ENCODE measurements at regions not wholly inside any gene's neighbourhood (a gene's known extent, or its start where the extent isn't known, plus 50 kb on each side); places are given as distances from the start of the nearest gene placed in this dataset.
"Not testable (repeated sequence)": the region's sequence is repeated elsewhere in the genome, so short reads cannot be mapped to it uniquely, and the experiment has no call there.

- DNase-seq (ENCODE audit: low read depth in 4 of 4, low spot score in 3 of 4), result no peak
Observed at GRCh38 chr6:120852293-120852849, 481.9 kb downstream of the TBC1D32 start.

- peak in 1 of 4 donors; percentile 22 for DNase-seq (ENCODE audit: low read depth in 4 of 4, low spot score in 3 of 4)
Observed at GRCh38 chr6:120826253-120826652, 508.0 kb downstream of the TBC1D32 start.

- no peak for DNase-seq (ENCODE audit: low read depth in 4 of 4, low spot score in 3 of 4)
Observed at GRCh38 chr6:120816794-120817193, 517.5 kb downstream of the TBC1D32 start.

GRCh38 chr6:120805276-120805675, 529.0 kb downstream of the TBC1D32 start:
- peak in 3 of 4 donors; percentile 15 to 33 (median 31) for DNase-seq (ENCODE audit: low read depth in 4 of 4, low spot score in 3 of 4)

GRCh38 chr6:120804612-120805011, 529.7 kb downstream of the TBC1D32 start:
- no peak for DNase-seq (ENCODE audit: low read depth in 4 of 4, low spot score in 3 of 4)

GRCh38 chr6:120786682-120787081, 547.6 kb downstream of the TBC1D32 start:
- no peak for DNase-seq (ENCODE audit: low read depth in 4 of 4, low spot score in 3 of 4)

- no peak for DNase-seq (ENCODE audit: low read depth in 4 of 4, low spot score in 3 of 4)
Observed at GRCh38 chr6:120786256-120786655, 548.0 kb downstream of the TBC1D32 start.

- no peak for DNase-seq (ENCODE audit: low read depth in 4 of 4, low spot score in 3 of 4)
Observed at GRCh38 chr6:120785459-120786086, 548.7 kb downstream of the TBC1D32 start.

- DNase-seq (ENCODE audit: low read depth in 4 of 4, low spot score in 3 of 4), result no peak
Observed at GRCh38 chr6:120779441-120779840, 554.8 kb downstream of the TBC1D32 start.

- no peak for DNase-seq (ENCODE audit: low read depth in 4 of 4, low spot score in 3 of 4)
Observed at GRCh38 chr6:120775698-120776097, 558.6 kb downstream of the TBC1D32 start.

GRCh38 chr6:120774275-120774674, 560.0 kb downstream of the TBC1D32 start:
- no peak for DNase-seq (ENCODE audit: low read depth in 4 of 4, low spot score in 3 of 4)

- no peak for DNase-seq (ENCODE audit: low read depth in 4 of 4, low spot score in 3 of 4)
Observed at GRCh38 chr6:120771019-120771418, 563.3 kb downstream of the TBC1D32 start.

GRCh38 chr6:120764312-120764711, 570.0 kb downstream of the TBC1D32 start:
- DNase-seq (ENCODE audit: low read depth in 4 of 4, low spot score in 3 of 4), result no peak

- no peak for DNase-seq (ENCODE audit: low read depth in 4 of 4, low spot score in 3 of 4)
Observed at GRCh38 chr6:120759570-120759969, 574.7 kb downstream of the TBC1D32 start.

- not testable (repeated sequence) for DNase-seq (ENCODE audit: low read depth in 4 of 4, low spot score in 3 of 4)
Observed at GRCh38 chr6:120748574-120748973, 585.7 kb downstream of the TBC1D32 start.

- DNase-seq (ENCODE audit: low read depth in 4 of 4, low spot score in 3 of 4), result no peak
Observed at GRCh38 chr6:120736740-120737139, 597.5 kb downstream of the TBC1D32 start.

- DNase-seq (ENCODE audit: low read depth in 4 of 4, low spot score in 3 of 4), result no peak
Observed at GRCh38 chr6:120735641-120736040, 598.6 kb downstream of the TBC1D32 start.

- DNase-seq (ENCODE audit: low read depth in 4 of 4, low spot score in 3 of 4), result no peak
Observed at GRCh38 chr6:120711255-120711654, 623.0 kb downstream of the TBC1D32 start.

- DNase-seq (ENCODE audit: low read depth in 4 of 4, low spot score in 3 of 4), result peak; percentile 15 to 44 (median 18)
Observed at GRCh38 chr6:120700001-120700400, 634.3 kb downstream of the TBC1D32 start.

- no peak for DNase-seq (ENCODE audit: low read depth in 4 of 4, low spot score in 3 of 4)
Observed at GRCh38 chr6:120686492-120686891, 647.8 kb downstream of the TBC1D32 start.

- DNase-seq (ENCODE audit: low read depth in 4 of 4, low spot score in 3 of 4), result no peak
Observed at GRCh38 chr6:120682145-120682544, 652.1 kb downstream of the TBC1D32 start.

GRCh38 chr6:120681204-120681603, 653.1 kb downstream of the TBC1D32 start:
- DNase-seq (ENCODE audit: low read depth in 4 of 4, low spot score in 3 of 4), result no peak

- DNase-seq (ENCODE audit: low read depth in 4 of 4, low spot score in 3 of 4), result no peak
Observed at GRCh38 chr6:120675886-120676285, 658.4 kb downstream of the TBC1D32 start.

Data from right renal pelvis (tissue), 4 donors.